SK-N-SH (cell line): ENCODE measurements at regions not wholly inside any gene's neighbourhood (a gene's known extent, or its start where the extent isn't known, plus 50 kb on each side); places are given as distances from the start of the nearest gene placed in this dataset.

Source experiments
- CTCF ChIA-PET: fragments of 300-600, 350-600 bp; formaldehyde crosslinking; extraction: SDS; loops from one replicate; lab custom pipeline; 2021; lab: Yijun Ruan, JAX
- POLR2A ChIA-PET: fragments of 350-600 bp; sonication (Branson Sonifier 250); formaldehyde crosslinking; extraction: SDS; loops from one replicate; lab custom pipeline; 2020; ENCODE audit warnings: antibody characterized with exemption, inconsistent platforms; lab: Yijun Ruan, JAX
- DNase-seq: peaks from one replicate; pipeline ENCODE4 v3.0.0; 2012
- H2AFZ ChIP-seq: fragments of 200-600 bp; sonication (generic); 2 replicates; pipeline ENCODE4 v1.8.1; 2016; ENCODE audit warnings: antibody characterized with exemption, mild to moderate bottlenecking, low read depth
- H3F3A ChIP-seq: fragments of 200-600 bp; sonication (generic); replicated peaks from 2 replicates; pipeline ENCODE3; 2016; ENCODE audit warnings: antibody characterized with exemption, mild to moderate bottlenecking; ENCODE audit not compliant: insufficient read depth
- H3K27ac ChIP-seq, 2 experiments: fragments of 200-500 bp in 1 of 2; fragments of 200-600 bp in 1 of 2; sonication (Bioruptor generic) in 1 of 2; sonication (generic), shearing (Covaris generic) in 1 of 2; 2 replicates each; pipeline versions ENCODE4 v1.5.1 to v1.6.1; 2014 to 2016; ENCODE audit warnings: low read depth in 2 of 2, inconsistent platforms in 1 of 2, low read length in 1 of 2, mild to moderate bottlenecking in 1 of 2, mixed read lengths in 1 of 2
- H3K27me3 ChIP-seq: fragments of 200-600 bp; sonication (generic), shearing (Covaris generic); 2 replicates; pipeline ENCODE4 v1.6.1; 2016; ENCODE audit warnings: mixed run types; ENCODE audit not compliant: insufficient read depth
- H3K36me3 ChIP-seq, 2 experiments: fragments of 200-500 bp in 1 of 2; fragments of 200-600 bp in 1 of 2; sonication (Bioruptor generic) in 1 of 2; sonication (generic) in 1 of 2; replicated peaks in 1 of 2; 2 replicates each; pipeline versions ENCODE3 to v1.5.1; 2014 to 2016; ENCODE audit warnings: low read length in 1 of 2, mild to moderate bottlenecking in 1 of 2; ENCODE audit not compliant: insufficient read depth in 2 of 2, control insufficient read depth in 1 of 2
- H3K4me1 ChIP-seq, 2 experiments: fragments of 200-500 bp in 1 of 2; fragments of 200-600 bp in 1 of 2; sonication (Bioruptor generic) in 1 of 2; sonication (generic), shearing (Covaris generic) in 1 of 2; 2 replicates each; pipeline versions ENCODE4 v1.5.1 to v1.6.1; 2014 to 2016; ENCODE audit warnings: low read depth in 1 of 2, low read length in 1 of 2, mixed run types in 1 of 2; ENCODE audit not compliant: insufficient read depth in 2 of 2, control insufficient read depth in 1 of 2
- H3K4me2 ChIP-seq: fragments of 200-600 bp; sonication (generic), shearing (Covaris generic); 2 replicates; pipeline ENCODE4 v1.6.1; 2017; ENCODE audit warnings: mixed run types
- H3K4me3 ChIP-seq, 2 experiments: fragments of 200-500 bp in 1 of 2; fragments of 200-600 bp in 1 of 2; sonication (Bioruptor generic) in 1 of 2; sonication (generic), shearing (Covaris generic) in 1 of 2; 2 replicates each; pipeline versions ENCODE4 v1.5.1 to v1.8.1; 2014 to 2016; ENCODE audit warnings: low read depth in 2 of 2, inconsistent platforms in 1 of 2, low read length in 1 of 2, mild to moderate bottlenecking in 1 of 2, mixed read lengths in 1 of 2, moderate library complexity in 1 of 2
- H3K79me2 ChIP-seq: fragments of 200-600 bp; sonication (generic); 2 replicates; pipeline ENCODE4 v1.8.1; 2017; ENCODE audit warnings: mild to moderate bottlenecking; ENCODE audit not compliant: insufficient read depth
- H3K9ac ChIP-seq: fragments of 200-600 bp; sonication (generic); 2 replicates; pipeline ENCODE4 v1.6.1; 2017; ENCODE audit warnings: mixed run types
- H3K9me2 ChIP-seq: fragments of 200-600 bp; sonication (generic); 2 replicates; pipeline ENCODE4 v1.6.1; 2017; ENCODE audit warnings: mixed run types
- H3K9me3 ChIP-seq: fragments of 200-600 bp; sonication (generic); 2 replicates; pipeline ENCODE4 v1.6.1; 2017; ENCODE audit warnings: mixed run types, mild to moderate bottlenecking, moderate library complexity
- H4K20me1 ChIP-seq: fragments of 200-600 bp; sonication (generic); 2 replicates; pipeline ENCODE4 v1.6.1; 2017; ENCODE audit warnings: mild to moderate bottlenecking, mixed run types; ENCODE audit not compliant: insufficient read depth
- CHD2 ChIP-seq: fragments of 150-350 bp; IDR thresholded peaks from 2 replicates; pipeline ENCODE4 v1.6.1; 2018; ENCODE audit warnings: low read length; ENCODE audit not compliant: partially characterized antibody
- ELF1 ChIP-seq: IDR thresholded peaks from 2 replicates; pipeline ENCODE4 v1.4.0; 2012
- FOXJ3 ChIP-seq: sonication (generic); formaldehyde crosslinking; IDR thresholded peaks from 2 replicates; pipeline ENCODE4 v1.5.1; 2020; ENCODE audit warnings: mild to moderate bottlenecking, missing genetic modification reagents
- GABPA ChIP-seq: IDR thresholded peaks from 2 replicates; pipeline ENCODE4 v1.4.0; 2012; ENCODE audit warnings: low read depth, mild to moderate bottlenecking
- GATA2 ChIP-seq: sonication (generic); formaldehyde crosslinking; IDR thresholded peaks from 2 replicates; pipeline ENCODE4 v1.5.0; 2020; ENCODE audit warnings: mild to moderate bottlenecking, missing genetic modification reagents
- IRF3 ChIP-seq: fragments of 150-350 bp; IDR thresholded peaks from 2 replicates; pipeline ENCODE4 v1.6.1; 2016; ENCODE audit warnings: mild to moderate bottlenecking, low read depth, low read length
- MAX ChIP-seq: IDR thresholded peaks from 2 replicates; pipeline ENCODE4 v1.4.0; 2012; ENCODE audit warnings: low read depth
- MEF2A ChIP-seq: IDR thresholded peaks from 2 replicates; pipeline ENCODE4 v1.4.0; 2012; ENCODE audit warnings: low read depth, borderline replicate concordance
- MXI1 ChIP-seq: IDR thresholded peaks from 2 replicates; pipeline ENCODE4 v1.6.1; 2012; ENCODE audit warnings: mild to moderate bottlenecking, low read depth, low read length, improper control_type of control experiment
- NFIC ChIP-seq: IDR thresholded peaks from 2 replicates; pipeline ENCODE4 v1.4.0; 2012; ENCODE audit warnings: borderline replicate concordance
- NRF1 ChIP-seq: IDR thresholded peaks from 2 replicates; pipeline ENCODE4 v1.6.1; 2012; ENCODE audit warnings: low read depth, mild to moderate bottlenecking, low read length
- PBX3 ChIP-seq: IDR thresholded peaks from 2 replicates; pipeline ENCODE4; 2012
- RAD21 ChIP-seq: IDR thresholded peaks from 2 replicates; pipeline ENCODE4 v1.6.1; 2012; ENCODE audit warnings: mild to moderate bottlenecking, low read length
- RCOR1 ChIP-seq: fragments of 150-350 bp; IDR thresholded peaks from 2 replicates; pipeline ENCODE4 v1.6.1; 2017; ENCODE audit warnings: antibody characterized with exemption, low read length
- REST ChIP-seq: IDR thresholded peaks from 2 replicates; pipeline ENCODE4 v1.6.1; 2012; ENCODE audit warnings: mild to moderate bottlenecking, low read depth, low read length, moderate library complexity
- RXRA ChIP-seq: IDR thresholded peaks from 2 replicates; pipeline ENCODE4 v1.4.0; 2012; ENCODE audit warnings: low read depth, mild to moderate bottlenecking, borderline replicate concordance
- TCF12 ChIP-seq: IDR thresholded peaks from 2 replicates; pipeline ENCODE4 v1.4.0; 2012
- USF1 ChIP-seq: IDR thresholded peaks from 2 replicates; pipeline ENCODE4 v1.4.0; 2012; ENCODE audit warnings: low read depth, borderline replicate concordance
- USF2 ChIP-seq: fragments of 150-350 bp; IDR thresholded peaks from 2 replicates; pipeline ENCODE4 v1.6.1; 2017; ENCODE audit warnings: antibody characterized with exemption, low read length, low read depth, borderline replicate concordance
- WGBS: methylation state at CpG from one replicate; pipeline ENCODE4 v1.1.6; 2017; ENCODE audit warnings: low lambda C conversion rate; 5-methylcytosine and 5-hydroxymethylcytosine counted together

GRCh38 chr1:229121845-229122436 is 149.0 kb upstream of the RAB4A start:
- ChIA-PET CTCF (interaction anchor here (1.0 to 1.7 kb wide), 2 partner anchors 106 to 387 kb away, joined by 3 to 4 read pairs; partner anchors contain the start of gene RHOU), POLR2A (no interaction called here)
- H3K27me3 ChIP-seq = no peaks in the 10 kb centered on the region
- H3F3A ChIP-seq = no peaks in the 10 kb centered on the region
- no peak overlapping the region for H3K4me2 ChIP-seq
- TF ChIP-seq RCOR1 = no peak
- TF ChIP-seq PBX3 = no peak
- no peak for TF ChIP-seq MEF2A
- TF ChIP-seq NFIC = no peak
- no peak for TF ChIP-seq CHD2
- no peak for TF ChIP-seq ELF1
- TF ChIP-seq NRF1 = no peak
- TF ChIP-seq FOXJ3 = no peak
- no peak for TF ChIP-seq RXRA
- TF ChIP-seq USF2 = no peak
- TF ChIP-seq REST = no peak
- TF ChIP-seq MAX = no peak
- no peak for TF ChIP-seq GATA2 (CRISPR knock-in tag)
- TF ChIP-seq GABPA = no peak
- TF ChIP-seq RAD21 = no peak
- TF ChIP-seq USF1 = no peak
- TF ChIP-seq MXI1 = no peak
- no peak for TF ChIP-seq TCF12
- TF ChIP-seq IRF3 = no peak
- H3K36me3 ChIP-seq = no peaks in the 10 kb centered on the region
- H3K9me3 ChIP-seq = no peaks in the 10 kb centered on the region
- 69% methylated on average over 11 of the region's 11 CpGs for WGBS
- no peaks in the 10 kb centered on the region for H3K79me2 ChIP-seq
- no peak overlapping the region for H3K9ac ChIP-seq
- peaks cover 0 to 2% of the 10 kb centered on the region in 2 experiments; a peak in 1 of 4 replicates for H3K4me1 ChIP-seq
- H3K27ac ChIP-seq = no peak overlapping the region
- DNase-seq = no peak
- H3K4me3 ChIP-seq = no peak overlapping the region
- no peaks in the 10 kb centered on the region for H3K9me2 ChIP-seq
- H2AFZ ChIP-seq = no peak overlapping the region
- H4K20me1 ChIP-seq = no peaks in the 10 kb centered on the region
